SK-N-SH (cell line): ENCODE measurements at regions not wholly inside any gene's neighbourhood (a gene's known extent, or its start where the extent isn't known, plus 50 kb on each side); places are given as distances from the start of the nearest gene placed in this dataset.

Experiments used
- CTCF ChIA-PET: fragments of 300-600, 350-600 bp; formaldehyde crosslinking; extraction: SDS; loops from one replicate; lab custom pipeline; 2021; lab: Yijun Ruan, JAX
- POLR2A ChIA-PET: fragments of 350-600 bp; sonication (Branson Sonifier 250); formaldehyde crosslinking; extraction: SDS; loops from one replicate; lab custom pipeline; 2020; ENCODE audit warnings: antibody characterized with exemption, inconsistent platforms; lab: Yijun Ruan, JAX
- DNase-seq: peaks from one replicate; pipeline ENCODE4 v3.0.0; 2012
- H2AFZ ChIP-seq: fragments of 200-600 bp; sonication (generic); 2 replicates; pipeline ENCODE4 v1.8.1; 2016; ENCODE audit warnings: antibody characterized with exemption, mild to moderate bottlenecking, low read depth
- H3F3A ChIP-seq: fragments of 200-600 bp; sonication (generic); replicated peaks from 2 replicates; pipeline ENCODE3; 2016; ENCODE audit warnings: antibody characterized with exemption, mild to moderate bottlenecking; ENCODE audit not compliant: insufficient read depth
- H3K27ac ChIP-seq, 2 experiments: fragments of 200-500 bp in 1 of 2; fragments of 200-600 bp in 1 of 2; sonication (Bioruptor generic) in 1 of 2; sonication (generic), shearing (Covaris generic) in 1 of 2; 2 replicates each; pipeline versions ENCODE4 v1.5.1 to v1.6.1; 2014 to 2016; ENCODE audit warnings: low read depth in 2 of 2, inconsistent platforms in 1 of 2, low read length in 1 of 2, mild to moderate bottlenecking in 1 of 2, mixed read lengths in 1 of 2
- H3K27me3 ChIP-seq: fragments of 200-600 bp; sonication (generic), shearing (Covaris generic); 2 replicates; pipeline ENCODE4 v1.6.1; 2016; ENCODE audit warnings: mixed run types; ENCODE audit not compliant: insufficient read depth
- H3K36me3 ChIP-seq, 2 experiments: fragments of 200-500 bp in 1 of 2; fragments of 200-600 bp in 1 of 2; sonication (Bioruptor generic) in 1 of 2; sonication (generic) in 1 of 2; replicated peaks in 1 of 2; 2 replicates each; pipeline versions ENCODE3 to v1.5.1; 2014 to 2016; ENCODE audit warnings: low read length in 1 of 2, mild to moderate bottlenecking in 1 of 2; ENCODE audit not compliant: insufficient read depth in 2 of 2, control insufficient read depth in 1 of 2
- H3K4me1 ChIP-seq, 2 experiments: fragments of 200-500 bp in 1 of 2; fragments of 200-600 bp in 1 of 2; sonication (Bioruptor generic) in 1 of 2; sonication (generic), shearing (Covaris generic) in 1 of 2; 2 replicates each; pipeline versions ENCODE4 v1.5.1 to v1.6.1; 2014 to 2016; ENCODE audit warnings: low read depth in 1 of 2, low read length in 1 of 2, mixed run types in 1 of 2; ENCODE audit not compliant: insufficient read depth in 2 of 2, control insufficient read depth in 1 of 2
- H3K4me2 ChIP-seq: fragments of 200-600 bp; sonication (generic), shearing (Covaris generic); 2 replicates; pipeline ENCODE4 v1.6.1; 2017; ENCODE audit warnings: mixed run types
- H3K4me3 ChIP-seq, 2 experiments: fragments of 200-500 bp in 1 of 2; fragments of 200-600 bp in 1 of 2; sonication (Bioruptor generic) in 1 of 2; sonication (generic), shearing (Covaris generic) in 1 of 2; 2 replicates each; pipeline versions ENCODE4 v1.5.1 to v1.8.1; 2014 to 2016; ENCODE audit warnings: low read depth in 2 of 2, inconsistent platforms in 1 of 2, low read length in 1 of 2, mild to moderate bottlenecking in 1 of 2, mixed read lengths in 1 of 2, moderate library complexity in 1 of 2
- H3K79me2 ChIP-seq: fragments of 200-600 bp; sonication (generic); 2 replicates; pipeline ENCODE4 v1.8.1; 2017; ENCODE audit warnings: mild to moderate bottlenecking; ENCODE audit not compliant: insufficient read depth
- H3K9ac ChIP-seq: fragments of 200-600 bp; sonication (generic); 2 replicates; pipeline ENCODE4 v1.6.1; 2017; ENCODE audit warnings: mixed run types
- H3K9me2 ChIP-seq: fragments of 200-600 bp; sonication (generic); 2 replicates; pipeline ENCODE4 v1.6.1; 2017; ENCODE audit warnings: mixed run types
- H3K9me3 ChIP-seq: fragments of 200-600 bp; sonication (generic); 2 replicates; pipeline ENCODE4 v1.6.1; 2017; ENCODE audit warnings: mixed run types, mild to moderate bottlenecking, moderate library complexity
- H4K20me1 ChIP-seq: fragments of 200-600 bp; sonication (generic); 2 replicates; pipeline ENCODE4 v1.6.1; 2017; ENCODE audit warnings: mild to moderate bottlenecking, mixed run types; ENCODE audit not compliant: insufficient read depth
- CHD2 ChIP-seq: fragments of 150-350 bp; IDR thresholded peaks from 2 replicates; pipeline ENCODE4 v1.6.1; 2018; ENCODE audit warnings: low read length; ENCODE audit not compliant: partially characterized antibody
- FOSL2 ChIP-seq: IDR thresholded peaks from 2 replicates; pipeline ENCODE4 v1.4.0; 2012; ENCODE audit warnings: low read depth, mild to moderate bottlenecking, moderate library complexity, borderline replicate concordance
- GABPA ChIP-seq: IDR thresholded peaks from 2 replicates; pipeline ENCODE4 v1.4.0; 2012; ENCODE audit warnings: low read depth, mild to moderate bottlenecking
- MXI1 ChIP-seq: IDR thresholded peaks from 2 replicates; pipeline ENCODE4 v1.6.1; 2012; ENCODE audit warnings: mild to moderate bottlenecking, low read depth, low read length, improper control_type of control experiment
- NRF1 ChIP-seq: IDR thresholded peaks from 2 replicates; pipeline ENCODE4 v1.6.1; 2012; ENCODE audit warnings: low read depth, mild to moderate bottlenecking, low read length
- RAD21 ChIP-seq: IDR thresholded peaks from 2 replicates; pipeline ENCODE4 v1.6.1; 2012; ENCODE audit warnings: mild to moderate bottlenecking, low read length
- RCOR1 ChIP-seq: fragments of 150-350 bp; IDR thresholded peaks from 2 replicates; pipeline ENCODE4 v1.6.1; 2017; ENCODE audit warnings: antibody characterized with exemption, low read length
- RFX5 ChIP-seq: IDR thresholded peaks from 2 replicates; pipeline ENCODE4 v1.6.1; 2012; ENCODE audit warnings: mild to moderate bottlenecking, improper control_type of control experiment, low read length
- RXRA ChIP-seq: IDR thresholded peaks from 2 replicates; pipeline ENCODE4 v1.4.0; 2012; ENCODE audit warnings: low read depth, mild to moderate bottlenecking, borderline replicate concordance
- SMC3 ChIP-seq: IDR thresholded peaks from 2 replicates; pipeline ENCODE4 v1.6.1; 2012; ENCODE audit warnings: low read depth, low read length, improper control_type of control experiment
- TCF12 ChIP-seq: IDR thresholded peaks from 2 replicates; pipeline ENCODE4 v1.4.0; 2012
- TEAD4 ChIP-seq: IDR thresholded peaks from 2 replicates; pipeline ENCODE4 v1.4.0; 2012; ENCODE audit warnings: mild to moderate bottlenecking, borderline replicate concordance; ENCODE audit not compliant: insufficient read depth
- USF2 ChIP-seq: fragments of 150-350 bp; IDR thresholded peaks from 2 replicates; pipeline ENCODE4 v1.6.1; 2017; ENCODE audit warnings: antibody characterized with exemption, low read length, low read depth, borderline replicate concordance
- YY1 ChIP-seq: IDR thresholded peaks from 2 replicates; pipeline ENCODE4 v1.4.0; 2012; ENCODE audit warnings: low read depth, mild to moderate bottlenecking
- ZBTB33 ChIP-seq: IDR thresholded peaks from 2 replicates; pipeline ENCODE4 v1.4.0; 2012; ENCODE audit warnings: low read depth, borderline replicate concordance
- whole genome bisulfite sequencing: methylation state at CpG from one replicate; pipeline ENCODE4 v1.1.6; 2017; ENCODE audit warnings: low lambda C conversion rate; 5-methylcytosine and 5-hydroxymethylcytosine counted together
- TF ChIP-seq, protein P1 (sequence below): fragments of 200-600 bp; sonication (generic); IDR thresholded peaks from 2 replicates; pipeline ENCODE4 v1.6.1; 2017; ENCODE audit warnings: antibody characterized with exemption, mild to moderate bottlenecking, moderate library complexity
- TF ChIP-seq, protein P2 (sequence below): IDR thresholded peaks from 2 replicates; pipeline ENCODE4 v1.6.1; 2012; ENCODE audit warnings: mild to moderate bottlenecking, low read depth, low read length, moderate library complexity
- TF ChIP-seq, protein P3 (sequence below): fragments of 150-350 bp; IDR thresholded peaks from 2 replicates; pipeline ENCODE4 v1.6.1; 2016; ENCODE audit warnings: mild to moderate bottlenecking, low read depth, low read length

- TF ChIP-seq RFX5 = no peak
- no peak for TF ChIP-seq RCOR1
- TF ChIP-seq TCF12 = no peak
Observed at GRCh38 chr6:81979329-81979728, 226.8 kb upstream of the TENT5A start (continued).

DNA sequence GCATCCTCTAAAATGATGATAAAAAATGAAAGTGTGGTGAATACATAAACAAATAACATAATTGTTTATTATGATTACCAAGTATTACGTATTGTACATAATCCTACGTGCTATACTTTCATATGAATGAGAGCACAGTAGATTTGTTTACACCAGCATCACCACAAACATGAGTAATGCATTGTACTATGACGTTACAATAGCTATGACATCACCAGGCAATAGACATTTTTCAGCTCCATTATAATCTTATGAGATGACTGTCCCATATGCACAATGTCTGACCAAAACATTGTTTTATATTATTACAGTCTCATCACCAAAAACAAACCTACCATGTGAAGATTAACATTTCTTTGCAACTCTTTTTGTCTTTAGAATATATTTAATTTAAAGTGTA lies 225.7 kb upstream of the TENT5A start:
- Histone ChIP-seq H3K79me2 (no peaks in the 10 kb centered on the region), H3K4me1 (no peaks in the 10 kb centered on the region; a peak in 1 of 4 replicates), H3K9me3 (peaks cover 12% of the 10 kb centered on the region; the same call in 1 of the 2 replicates), H3K27ac (no peak overlapping the region), H3K9me2 (no peaks in the 10 kb centered on the region), H3K9ac (no peak overlapping the region), H3K4me2 (no peak overlapping the region), H3K4me3 (no peak overlapping the region)
- POLR2A ChIA-PET = no interaction called here
- DNase-seq = no peak
- WGBS = 83% methylated on average over 3 of the region's 3 CpGs
- TF ChIP-seq RFX5 (no peak), SMC3 (no peak), USF2 (no peak), YY1 (no peak), NRF1 (no peak), FOSL2 (no peak), CHD2 (no peak), GABPA (no peak), RAD21 (no peak), TEAD4 (no peak), ZBTB33 (no peak), MXI1 (no peak), TCF12 (no peak), RCOR1 (no peak), RXRA (no peak)
- TF ChIP-seq, protein P1, sequence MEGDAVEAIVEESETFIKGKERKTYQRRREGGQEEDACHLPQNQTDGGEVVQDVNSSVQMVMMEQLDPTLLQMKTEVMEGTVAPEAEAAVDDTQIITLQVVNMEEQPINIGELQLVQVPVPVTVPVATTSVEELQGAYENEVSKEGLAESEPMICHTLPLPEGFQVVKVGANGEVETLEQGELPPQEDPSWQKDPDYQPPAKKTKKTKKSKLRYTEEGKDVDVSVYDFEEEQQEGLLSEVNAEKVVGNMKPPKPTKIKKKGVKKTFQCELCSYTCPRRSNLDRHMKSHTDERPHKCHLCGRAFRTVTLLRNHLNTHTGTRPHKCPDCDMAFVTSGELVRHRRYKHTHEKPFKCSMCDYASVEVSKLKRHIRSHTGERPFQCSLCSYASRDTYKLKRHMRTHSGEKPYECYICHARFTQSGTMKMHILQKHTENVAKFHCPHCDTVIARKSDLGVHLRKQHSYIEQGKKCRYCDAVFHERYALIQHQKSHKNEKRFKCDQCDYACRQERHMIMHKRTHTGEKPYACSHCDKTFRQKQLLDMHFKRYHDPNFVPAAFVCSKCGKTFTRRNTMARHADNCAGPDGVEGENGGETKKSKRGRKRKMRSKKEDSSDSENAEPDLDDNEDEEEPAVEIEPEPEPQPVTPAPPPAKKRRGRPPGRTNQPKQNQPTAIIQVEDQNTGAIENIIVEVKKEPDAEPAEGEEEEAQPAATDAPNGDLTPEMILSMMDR = no peak
- TF ChIP-seq, protein P2, sequence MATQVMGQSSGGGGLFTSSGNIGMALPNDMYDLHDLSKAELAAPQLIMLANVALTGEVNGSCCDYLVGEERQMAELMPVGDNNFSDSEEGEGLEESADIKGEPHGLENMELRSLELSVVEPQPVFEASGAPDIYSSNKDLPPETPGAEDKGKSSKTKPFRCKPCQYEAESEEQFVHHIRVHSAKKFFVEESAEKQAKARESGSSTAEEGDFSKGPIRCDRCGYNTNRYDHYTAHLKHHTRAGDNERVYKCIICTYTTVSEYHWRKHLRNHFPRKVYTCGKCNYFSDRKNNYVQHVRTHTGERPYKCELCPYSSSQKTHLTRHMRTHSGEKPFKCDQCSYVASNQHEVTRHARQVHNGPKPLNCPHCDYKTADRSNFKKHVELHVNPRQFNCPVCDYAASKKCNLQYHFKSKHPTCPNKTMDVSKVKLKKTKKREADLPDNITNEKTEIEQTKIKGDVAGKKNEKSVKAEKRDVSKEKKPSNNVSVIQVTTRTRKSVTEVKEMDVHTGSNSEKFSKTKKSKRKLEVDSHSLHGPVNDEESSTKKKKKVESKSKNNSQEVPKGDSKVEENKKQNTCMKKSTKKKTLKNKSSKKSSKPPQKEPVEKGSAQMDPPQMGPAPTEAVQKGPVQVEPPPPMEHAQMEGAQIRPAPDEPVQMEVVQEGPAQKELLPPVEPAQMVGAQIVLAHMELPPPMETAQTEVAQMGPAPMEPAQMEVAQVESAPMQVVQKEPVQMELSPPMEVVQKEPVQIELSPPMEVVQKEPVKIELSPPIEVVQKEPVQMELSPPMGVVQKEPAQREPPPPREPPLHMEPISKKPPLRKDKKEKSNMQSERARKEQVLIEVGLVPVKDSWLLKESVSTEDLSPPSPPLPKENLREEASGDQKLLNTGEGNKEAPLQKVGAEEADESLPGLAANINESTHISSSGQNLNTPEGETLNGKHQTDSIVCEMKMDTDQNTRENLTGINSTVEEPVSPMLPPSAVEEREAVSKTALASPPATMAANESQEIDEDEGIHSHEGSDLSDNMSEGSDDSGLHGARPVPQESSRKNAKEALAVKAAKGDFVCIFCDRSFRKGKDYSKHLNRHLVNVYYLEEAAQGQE = no peak
- TF ChIP-seq, protein P3, sequence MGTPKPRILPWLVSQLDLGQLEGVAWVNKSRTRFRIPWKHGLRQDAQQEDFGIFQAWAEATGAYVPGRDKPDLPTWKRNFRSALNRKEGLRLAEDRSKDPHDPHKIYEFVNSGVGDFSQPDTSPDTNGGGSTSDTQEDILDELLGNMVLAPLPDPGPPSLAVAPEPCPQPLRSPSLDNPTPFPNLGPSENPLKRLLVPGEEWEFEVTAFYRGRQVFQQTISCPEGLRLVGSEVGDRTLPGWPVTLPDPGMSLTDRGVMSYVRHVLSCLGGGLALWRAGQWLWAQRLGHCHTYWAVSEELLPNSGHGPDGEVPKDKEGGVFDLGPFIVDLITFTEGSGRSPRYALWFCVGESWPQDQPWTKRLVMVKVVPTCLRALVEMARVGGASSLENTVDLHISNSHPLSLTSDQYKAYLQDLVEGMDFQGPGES = no peak
- TF ChIP-seq, all 33 proteins: peak for 0
- Histone ChIP-seq H3K36me3 (peaks cover 0 to 2% of the 10 kb centered on the region in 2 experiments), H3F3A (peaks cover 6% of the 10 kb centered on the region), H2AFZ (no peak overlapping the region), H3K27me3 (no peaks in the 10 kb centered on the region), H4K20me1 (no peaks in the 10 kb centered on the region)
- CTCF ChIA-PET = no interaction called here
